ENCODE measurements at regions not wholly inside any gene's neighbourhood (a gene's known extent, or its start where the extent isn't known, plus 50 kb on each side); places are given as distances from the start of the nearest gene placed in this dataset.

DNA sequence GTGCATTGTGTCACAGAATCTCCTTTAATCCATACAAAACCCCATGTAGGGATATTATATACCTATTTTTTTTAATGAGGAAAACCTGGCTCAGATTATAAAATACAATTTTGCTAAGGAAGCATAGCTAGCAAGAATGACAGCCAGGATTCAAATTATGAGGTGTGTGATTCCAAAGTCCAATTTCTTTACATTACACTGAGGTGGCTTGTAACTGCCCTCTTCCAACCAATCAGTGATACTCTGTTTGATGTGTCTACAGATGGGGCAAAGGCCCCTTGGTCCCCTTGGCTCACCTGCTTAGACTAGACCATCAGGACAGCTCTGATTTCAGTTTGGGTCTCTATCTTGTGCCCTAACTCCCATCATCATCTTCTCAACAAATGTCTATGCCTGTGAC lies 120.3 kb upstream of the ADAMTS9 start:
- H3K9me3 ChIP-seq, result no peaks in the 10 kb centered on the region
- H3K4me1 ChIP-seq (ENCODE audit: control insufficient read depth in 1 of 2, insufficient read depth in 2 of 2, low read depth in 1 of 2, low read length in 1 of 2), result peaks cover 0 to 8% of the 10 kb centered on the region in 2 experiments; a peak in 2 of 4 replicates
- no peaks in the 10 kb centered on the region for H3K9me2 ChIP-seq
- DNase-seq, result no peak
- H3K36me3 ChIP-seq (replicated peaks in 1 of 2; ENCODE audit: control insufficient read depth in 1 of 2, insufficient read depth in 2 of 2, low read length in 1 of 2), result no peaks in the 10 kb centered on the region
- no peaks in the 10 kb centered on the region for H3K79me2 ChIP-seq (ENCODE audit: insufficient read depth)
- no peaks in the 10 kb centered on the region for H3F3A ChIP-seq (replicated peaks; ENCODE audit: insufficient read depth)
- H4K20me1 ChIP-seq (ENCODE audit: insufficient read depth), result no peaks in the 10 kb centered on the region
- no peak overlapping the region for H3K9ac ChIP-seq
- no peak overlapping the region for H2AFZ ChIP-seq (ENCODE audit: low read depth)
- no peak overlapping the region for H3K27ac ChIP-seq (ENCODE audit: low read depth in 2 of 2, low read length in 1 of 2)
- ChIA-PET CTCF (interaction anchor here (0.5 to 1.6 kb wide), 2 partner anchors 89 to 1302 kb away, joined by 3 to 5 read pairs; no protein-coding TSS in a partner anchor), POLR2A (no interaction called here)
- no peak overlapping the region for H3K4me2 ChIP-seq
- no peaks in the 10 kb centered on the region for H3K27me3 ChIP-seq (ENCODE audit: insufficient read depth)
- H3K4me3 ChIP-seq (ENCODE audit: low read depth in 2 of 2, low read length in 1 of 2), result no peak overlapping the region
- TF ChIP-seq EZH2phosphoT487 (IDR thresholded peaks at IDR 0.05; ENCODE audit: borderline replicate concordance, low read depth) (no peak), MXI1 (IDR thresholded peaks at IDR 0.05; ENCODE audit: low read depth, low read length) (no peak), ELF1 (IDR thresholded peaks at IDR 0.05) (no peak), RCOR1 (IDR thresholded peaks at IDR 0.05; ENCODE audit: low read length) (no peak), TEAD4 (IDR thresholded peaks at IDR 0.05; ENCODE audit: borderline replicate concordance, insufficient read depth) (no peak), GATA2 (CRISPR knock-in tag; IDR thresholded peaks at IDR 0.05) (no peak), ZBTB33 (IDR thresholded peaks at IDR 0.05; ENCODE audit: borderline replicate concordance, low read depth) (no peak), NFIC (IDR thresholded peaks at IDR 0.05; ENCODE audit: borderline replicate concordance) (no peak), TCF12 (IDR thresholded peaks at IDR 0.05) (no peak), MEF2A (IDR thresholded peaks at IDR 0.05; ENCODE audit: borderline replicate concordance, low read depth) (no peak), IRF3 (IDR thresholded peaks at IDR 0.05; ENCODE audit: low read depth, low read length) (no peak), REST (IDR thresholded peaks at IDR 0.05; ENCODE audit: low read depth, low read length) (no peak)
- TF ChIP-seq, protein P1, sequence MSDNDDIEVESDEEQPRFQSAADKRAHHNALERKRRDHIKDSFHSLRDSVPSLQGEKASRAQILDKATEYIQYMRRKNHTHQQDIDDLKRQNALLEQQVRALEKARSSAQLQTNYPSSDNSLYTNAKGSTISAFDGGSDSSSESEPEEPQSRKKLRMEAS (IDR thresholded peaks at IDR 0.05; ENCODE audit: low read depth), result no peak
